ENCODE measurements at regions not wholly inside any gene's neighbourhood (a gene's known extent, or its start where the extent isn't known, plus 50 kb on each side); places are given as distances from the start of the nearest gene placed in this dataset.

DNA sequence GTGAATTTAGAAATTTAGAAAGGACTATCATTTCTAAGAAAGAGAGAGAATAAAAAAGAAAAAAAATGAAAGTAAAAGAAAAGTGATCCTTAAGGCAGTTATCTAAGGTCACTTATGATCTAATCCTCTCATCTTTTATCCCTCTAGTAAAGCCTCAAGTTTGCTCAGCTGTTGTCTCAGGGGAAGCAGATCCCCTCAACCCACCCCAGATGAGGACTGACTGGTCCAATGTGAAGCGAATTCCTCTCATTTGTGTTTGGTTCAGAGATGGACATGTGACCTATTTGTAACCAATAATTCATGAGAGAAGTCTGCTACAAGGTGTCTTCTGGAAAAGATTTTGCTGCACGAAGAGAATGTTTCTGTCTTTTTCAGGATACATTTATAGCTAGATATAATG lies 1591.3 kb downstream of the ADGRL3 start:
- TF ChIP-seq, protein P1, sequence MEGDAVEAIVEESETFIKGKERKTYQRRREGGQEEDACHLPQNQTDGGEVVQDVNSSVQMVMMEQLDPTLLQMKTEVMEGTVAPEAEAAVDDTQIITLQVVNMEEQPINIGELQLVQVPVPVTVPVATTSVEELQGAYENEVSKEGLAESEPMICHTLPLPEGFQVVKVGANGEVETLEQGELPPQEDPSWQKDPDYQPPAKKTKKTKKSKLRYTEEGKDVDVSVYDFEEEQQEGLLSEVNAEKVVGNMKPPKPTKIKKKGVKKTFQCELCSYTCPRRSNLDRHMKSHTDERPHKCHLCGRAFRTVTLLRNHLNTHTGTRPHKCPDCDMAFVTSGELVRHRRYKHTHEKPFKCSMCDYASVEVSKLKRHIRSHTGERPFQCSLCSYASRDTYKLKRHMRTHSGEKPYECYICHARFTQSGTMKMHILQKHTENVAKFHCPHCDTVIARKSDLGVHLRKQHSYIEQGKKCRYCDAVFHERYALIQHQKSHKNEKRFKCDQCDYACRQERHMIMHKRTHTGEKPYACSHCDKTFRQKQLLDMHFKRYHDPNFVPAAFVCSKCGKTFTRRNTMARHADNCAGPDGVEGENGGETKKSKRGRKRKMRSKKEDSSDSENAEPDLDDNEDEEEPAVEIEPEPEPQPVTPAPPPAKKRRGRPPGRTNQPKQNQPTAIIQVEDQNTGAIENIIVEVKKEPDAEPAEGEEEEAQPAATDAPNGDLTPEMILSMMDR (IDR thresholded peaks at IDR 0.05), result no peak
- TF ChIP-seq POLR2A (IDR thresholded peaks at IDR 0.05), result no peak
- TF ChIP-seq EP300 (IDR thresholded peaks at IDR 0.05), result no peak
